Activated CD8-positive, alpha-beta memory T cell treated with anti-CD3 and anti-CD28 coated beads, Interleukin-2, amount 10 ng/mL, durations not matched to agents 7 days and 5 days (primary cell): ENCODE measurements at regions not wholly inside any gene's neighbourhood (a gene's known extent, or its start where the extent isn't known, plus 50 kb on each side); places are given as distances from the start of the nearest gene placed in this dataset.
"Not testable (repeated sequence)": the region's sequence is repeated elsewhere in the genome, so short reads cannot be mapped to it uniquely, and the experiment has no call there.

Experiments
- ATAC-seq: fragments of 150-1000 bp; cut with Tn5 transposase; one replicate; pipeline ENCODE4 v1.10.0; 2021; ENCODE audit warnings: moderate library complexity
- CTCF ChIA-PET: fragments of 350-600 bp; sonication (Branson Sonifier 250); formaldehyde crosslinking; loops from one replicate; lab custom pipeline; 2021; ENCODE audit warnings: antibody characterized with exemption; lab: Charles Lee
- DNase-seq: peaks from one replicate; pipeline ENCODE4 v3.0.0-alpha.2; 2020
- H3K27ac Mint-ChIP-seq: one replicate; pipeline ENCODE4 v1.8.0; 2021; ENCODE audit warnings: mild to moderate bottlenecking, mixed read lengths
- H3K27me3 Mint-ChIP-seq: one replicate; pipeline ENCODE4 v1.8.0; 2021; ENCODE audit warnings: mixed read lengths
- H3K36me3 Mint-ChIP-seq: one replicate; pipeline ENCODE4 v1.8.0; 2021; ENCODE audit warnings: mild to moderate bottlenecking, mixed read lengths
- H3K4me1 Mint-ChIP-seq: one replicate; pipeline ENCODE4 v1.8.0; 2021; ENCODE audit warnings: mixed read lengths
- H3K4me3 Mint-ChIP-seq: one replicate; pipeline ENCODE4 v1.8.0; 2021; ENCODE audit warnings: mild to moderate bottlenecking, moderate library complexity, mixed read lengths
- H3K9me3 Mint-ChIP-seq: one replicate; pipeline ENCODE4 v1.8.0; 2022; ENCODE audit warnings: low read depth, mixed read lengths

GRCh38 chr10:83469728-83470331 lies 669.5 kb upstream of the GHITM start:
- ATAC-seq (no peak), DNase-seq (no peak)
- Mint-ChIP-seq H3K4me3 (no peak overlapping the region), H3K4me1 (no peaks in the 10 kb centered on the region), H3K27ac (no peak overlapping the region), H3K27me3 (no peaks in the 10 kb centered on the region), H3K9me3 (peaks cover 11% of the 10 kb centered on the region), H3K36me3 (no peaks in the 10 kb centered on the region)
- CTCF ChIA-PET = no interaction called here

DNA sequence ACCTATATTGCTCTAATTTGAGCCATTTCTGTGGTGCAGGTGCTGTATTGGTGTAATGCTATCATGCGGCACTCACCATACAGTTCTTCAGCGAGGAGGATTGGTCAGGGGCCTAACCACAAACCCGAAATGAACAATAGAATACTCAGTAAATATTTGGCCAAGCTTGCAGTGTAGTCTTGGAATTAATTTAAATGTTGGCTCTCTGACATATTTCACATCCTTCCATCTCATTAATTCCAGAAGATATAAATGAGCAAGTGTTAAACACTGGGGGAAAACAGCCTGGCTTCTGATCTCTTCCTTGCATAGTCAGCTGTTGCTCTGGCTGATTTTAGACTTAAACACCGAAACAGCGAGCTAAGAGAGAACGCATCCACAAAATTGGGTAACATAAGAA lies 663.1 kb upstream of the GHITM start:
- CTCF ChIA-PET = no interaction called here
- Mint-ChIP-seq H3K4me3 (no peak overlapping the region), H3K9me3 (peaks cover 6% of the 10 kb centered on the region), H3K27ac (no peak overlapping the region), H3K4me1 (no peaks in the 10 kb centered on the region), H3K27me3 (no peaks in the 10 kb centered on the region), H3K36me3 (no peaks in the 10 kb centered on the region)
- ATAC-seq = no peak
- no peak for DNase-seq

DNA sequence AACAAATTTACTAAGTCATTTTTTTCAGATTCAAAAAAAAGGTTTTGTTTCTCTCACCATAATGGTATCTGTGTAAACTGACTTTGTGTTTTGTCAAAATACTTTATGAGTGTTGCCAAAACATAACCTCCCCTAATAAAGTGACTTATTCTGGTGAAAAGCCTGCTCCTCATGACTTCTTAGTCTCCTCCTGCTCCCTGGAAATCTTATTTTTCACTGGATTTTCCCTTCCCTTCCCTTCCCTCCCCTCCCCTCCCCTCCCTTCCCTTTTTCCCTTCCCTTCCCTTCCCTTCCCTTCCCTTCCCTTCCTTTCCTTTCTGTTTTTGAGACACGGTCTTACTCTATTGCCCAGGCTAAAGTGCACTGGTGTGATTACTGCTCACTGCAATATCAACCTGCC lies 650.1 kb upstream of the GHITM start:
- Mint-ChIP-seq H3K4me1 (no peaks in the 10 kb centered on the region), H3K4me3 (no peak overlapping the region), H3K9me3 (no peaks in the 10 kb centered on the region), H3K27me3 (no peaks in the 10 kb centered on the region), H3K27ac (no peak overlapping the region), H3K36me3 (no peaks in the 10 kb centered on the region)
- no peak for DNase-seq
- CTCF ChIA-PET = no interaction called here
- no peak for ATAC-seq

- no peaks in the 10 kb centered on the region for H3K36me3 Mint-ChIP-seq
- ATAC-seq = no peak
- H3K4me1 Mint-ChIP-seq = no peaks in the 10 kb centered on the region
- H3K9me3 Mint-ChIP-seq = no peaks in the 10 kb centered on the region
- no peak overlapping the region for H3K27ac Mint-ChIP-seq
- no peak overlapping the region for H3K4me3 Mint-ChIP-seq
- CTCF ChIA-PET = no interaction called here
- no peak for DNase-seq
- H3K27me3 Mint-ChIP-seq = no peaks in the 10 kb centered on the region
Observed at GRCh38 chr10:83492004-83492403, 647.3 kb upstream of the GHITM start.

- no peak overlapping the region for H3K4me3 Mint-ChIP-seq
- peaks cover 15% of the 10 kb centered on the region for H3K9me3 Mint-ChIP-seq
- no peaks in the 10 kb centered on the region for H3K27me3 Mint-ChIP-seq
- no peak overlapping the region for H3K27ac Mint-ChIP-seq
- ATAC-seq (no peak), DNase-seq (no peak)
- H3K36me3 Mint-ChIP-seq = no peaks in the 10 kb centered on the region
- CTCF ChIA-PET = no interaction called here
- H3K4me1 Mint-ChIP-seq = no peaks in the 10 kb centered on the region
Observed at GRCh38 chr10:83512681-83513080, 626.6 kb upstream of the GHITM start.

DNA sequence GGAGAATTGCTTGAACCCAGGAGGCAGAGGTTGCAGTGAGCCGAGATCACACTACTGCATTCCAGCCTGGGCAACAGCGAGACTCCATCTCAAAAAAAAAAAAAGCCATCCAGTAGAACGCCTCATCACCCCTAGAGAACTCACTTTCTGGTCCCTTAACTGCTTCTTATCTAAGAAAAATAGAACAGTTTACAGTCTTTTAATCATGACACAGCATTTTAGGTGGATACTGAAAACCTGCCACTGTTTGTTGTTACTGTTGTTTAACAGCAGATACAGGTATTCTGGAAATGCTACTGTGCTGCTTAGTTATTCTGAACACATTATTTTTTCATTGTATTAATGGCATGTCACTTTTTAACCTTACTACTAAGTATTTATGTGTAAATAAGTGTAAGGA lies 624.3 kb upstream of the GHITM start:
- CTCF ChIA-PET = no interaction called here
- H3K4me1 Mint-ChIP-seq = no peaks in the 10 kb centered on the region
- peaks cover 17% of the 10 kb centered on the region for H3K9me3 Mint-ChIP-seq
- no peak overlapping the region for H3K4me3 Mint-ChIP-seq
- H3K27me3 Mint-ChIP-seq = no peaks in the 10 kb centered on the region
- ATAC-seq = no peak
- DNase-seq = no peak
- H3K27ac Mint-ChIP-seq = no peak overlapping the region
- no peaks in the 10 kb centered on the region for H3K36me3 Mint-ChIP-seq

DNA sequence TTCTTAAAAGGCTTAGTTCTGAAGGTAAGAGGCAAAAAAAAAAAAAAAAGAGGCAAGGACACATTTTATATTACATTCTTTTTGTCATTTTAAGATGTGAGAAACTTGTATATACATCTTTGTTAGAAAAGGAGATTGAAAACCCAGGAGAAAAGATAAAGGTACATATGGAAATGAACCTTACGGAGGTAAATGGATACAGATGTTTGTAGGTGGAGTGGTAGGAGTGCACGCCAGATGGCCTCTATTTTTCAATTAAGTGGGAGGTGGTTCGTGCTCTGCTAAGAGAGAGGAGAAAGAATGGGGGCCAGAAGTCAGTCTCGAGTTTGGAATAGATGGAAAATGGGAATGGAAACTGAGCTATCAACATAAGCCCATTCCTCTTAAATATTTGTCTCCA lies 622.5 kb upstream of the GHITM start:
- H3K27ac Mint-ChIP-seq = no peak overlapping the region
- no peaks in the 10 kb centered on the region for H3K36me3 Mint-ChIP-seq
- H3K9me3 Mint-ChIP-seq = peaks cover 17% of the 10 kb centered on the region
- no peak overlapping the region for H3K4me3 Mint-ChIP-seq
- no peak for ATAC-seq
- no peaks in the 10 kb centered on the region for H3K27me3 Mint-ChIP-seq
- H3K4me1 Mint-ChIP-seq = no peaks in the 10 kb centered on the region
- no peak for DNase-seq
- CTCF ChIA-PET = no interaction called here

DNA sequence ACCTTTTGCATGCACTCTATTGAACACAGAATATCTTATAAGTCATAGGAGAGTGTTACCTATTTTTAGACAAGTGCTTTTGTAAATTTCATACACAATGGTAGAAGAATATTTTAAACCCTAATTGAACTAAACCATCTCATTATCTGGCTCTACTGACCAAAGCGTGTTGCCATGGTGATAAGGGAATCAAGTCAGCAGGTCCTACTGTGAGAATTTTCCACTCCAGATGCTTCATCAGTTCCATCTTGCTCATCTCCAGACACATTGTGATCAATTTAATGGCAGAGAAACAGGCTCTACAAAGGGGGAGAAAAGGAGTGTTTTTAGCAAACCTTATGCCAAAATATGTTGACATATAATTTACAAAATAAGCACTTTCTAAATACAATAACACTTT lies 621.9 kb upstream of the GHITM start:
- H3K4me1 Mint-ChIP-seq = no peaks in the 10 kb centered on the region
- no peak overlapping the region for H3K4me3 Mint-ChIP-seq
- peaks cover 14% of the 10 kb centered on the region for H3K9me3 Mint-ChIP-seq
- DNase-seq = no peak
- H3K36me3 Mint-ChIP-seq = no peaks in the 10 kb centered on the region
- H3K27ac Mint-ChIP-seq = no peak overlapping the region
- CTCF ChIA-PET = no interaction called here
- no peak for ATAC-seq
- H3K27me3 Mint-ChIP-seq = no peaks in the 10 kb centered on the region

DNA sequence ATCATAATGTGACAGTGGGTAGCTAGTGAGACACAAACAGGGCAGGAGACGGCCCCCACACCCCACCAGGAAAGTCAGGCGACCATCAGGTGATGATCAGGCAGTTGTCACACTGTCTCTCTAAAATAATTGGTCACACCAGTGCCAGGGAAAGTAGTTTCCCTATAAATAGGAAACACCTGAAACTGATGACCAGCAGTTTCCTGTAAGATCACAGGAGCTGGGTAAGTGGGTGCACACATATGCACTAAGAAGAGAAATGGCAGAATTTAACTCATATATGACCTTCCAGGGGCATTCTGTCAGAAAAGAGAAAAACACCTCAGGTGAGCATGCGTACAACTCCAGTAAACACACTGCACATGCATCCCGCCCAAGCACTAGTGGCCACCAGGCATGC lies 620.5 kb upstream of the GHITM start:
- CTCF ChIA-PET = no interaction called here
- DNase-seq (no peak), ATAC-seq (no peak)
- H3K4me1 Mint-ChIP-seq = no peaks in the 10 kb centered on the region
- no peaks in the 10 kb centered on the region for H3K36me3 Mint-ChIP-seq
- no peaks in the 10 kb centered on the region for H3K27me3 Mint-ChIP-seq
- no peak overlapping the region for H3K4me3 Mint-ChIP-seq
- H3K9me3 Mint-ChIP-seq = peaks cover 7% of the 10 kb centered on the region
- no peak overlapping the region for H3K27ac Mint-ChIP-seq

- H3K4me3 Mint-ChIP-seq, ATAC-seq, H3K9me3 Mint-ChIP-seq, H3K4me1 Mint-ChIP-seq, CTCF ChIA-PET, H3K27ac Mint-ChIP-seq, DNase-seq, H3K36me3 Mint-ChIP-seq, H3K27me3 Mint-ChIP-seq: not testable (repeated sequence)
Observed at GRCh38 chr10:83520386-83520785, 618.9 kb upstream of the GHITM start.

- ATAC-seq (no peak), DNase-seq (no peak)
- Mint-ChIP-seq H3K9me3 (peaks cover 3% of the 10 kb centered on the region), H3K4me3 (no peak overlapping the region), H3K27me3 (no peaks in the 10 kb centered on the region), H3K4me1 (no peaks in the 10 kb centered on the region), H3K36me3 (no peaks in the 10 kb centered on the region), H3K27ac (no peak overlapping the region)
- CTCF ChIA-PET = no interaction called here
Observed at GRCh38 chr10:83522456-83522855, 616.9 kb upstream of the GHITM start.

- Mint-ChIP-seq H3K4me1 (no peaks in the 10 kb centered on the region), H3K9me3 (peaks cover 3% of the 10 kb centered on the region), H3K27ac (no peak overlapping the region), H3K27me3 (no peaks in the 10 kb centered on the region), H3K4me3 (no peak overlapping the region), H3K36me3 (no peaks in the 10 kb centered on the region)
- DNase-seq (no peak), ATAC-seq (no peak)
- CTCF ChIA-PET = no interaction called here
Observed at GRCh38 chr10:83522881-83523386, 616.4 kb upstream of the GHITM start.

- no peak overlapping the region for H3K4me3 Mint-ChIP-seq
- ATAC-seq (no peak), DNase-seq (no peak)
- peaks cover 12% of the 10 kb centered on the region for H3K9me3 Mint-ChIP-seq
- H3K27me3 Mint-ChIP-seq = no peaks in the 10 kb centered on the region
- no peak overlapping the region for H3K27ac Mint-ChIP-seq
- CTCF ChIA-PET = no interaction called here
- no peaks in the 10 kb centered on the region for H3K36me3 Mint-ChIP-seq
- no peaks in the 10 kb centered on the region for H3K4me1 Mint-ChIP-seq
Observed at GRCh38 chr10:83527934-83528333, 611.4 kb upstream of the GHITM start.

DNA sequence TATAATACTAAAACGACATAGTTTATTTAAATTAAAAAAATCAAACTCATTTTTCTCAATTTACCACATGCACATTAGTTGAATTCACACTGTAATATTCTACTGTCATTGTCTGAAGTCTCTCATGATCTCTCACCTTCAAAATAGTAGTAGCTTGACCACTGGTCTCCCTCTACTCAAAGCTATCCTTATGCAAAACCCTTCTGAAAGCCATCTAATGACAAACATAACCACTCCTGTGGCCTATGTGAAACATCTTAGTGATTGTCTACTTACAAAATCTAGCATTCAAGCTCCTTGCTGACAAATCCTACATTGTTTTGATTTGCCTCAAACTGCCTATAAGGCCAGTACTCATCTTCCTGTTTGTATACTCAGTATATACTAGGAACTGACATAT lies 606.0 kb upstream of the GHITM start:
- H3K4me3 Mint-ChIP-seq = no peak overlapping the region
- ATAC-seq (no peak), DNase-seq (no peak)
- H3K4me1 Mint-ChIP-seq = no peaks in the 10 kb centered on the region
- CTCF ChIA-PET = no interaction called here
- H3K9me3 Mint-ChIP-seq = peaks cover 7% of the 10 kb centered on the region
- no peaks in the 10 kb centered on the region for H3K36me3 Mint-ChIP-seq
- no peak overlapping the region for H3K27ac Mint-ChIP-seq
- H3K27me3 Mint-ChIP-seq = no peaks in the 10 kb centered on the region

DNA sequence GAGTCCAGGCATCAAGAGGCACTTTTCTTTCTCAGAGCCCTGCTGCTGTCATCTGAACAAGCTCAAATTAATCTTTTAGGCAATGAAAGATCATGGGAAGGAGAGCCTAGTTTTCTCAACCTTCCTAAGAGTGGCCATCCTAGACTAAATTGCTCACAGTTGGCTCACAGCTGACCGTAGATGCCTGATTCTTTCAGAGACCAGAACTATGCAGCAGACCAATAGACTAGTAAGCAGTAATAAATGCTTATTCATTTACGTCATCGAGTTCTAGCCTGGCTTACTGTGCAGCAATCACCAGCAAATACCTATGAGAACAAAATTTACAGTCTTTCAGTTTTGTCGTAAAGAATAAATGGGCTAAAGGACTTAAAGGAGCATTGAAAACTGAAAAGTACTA lies 602.9 kb upstream of the GHITM start:
- DNase-seq = no peak
- H3K27ac Mint-ChIP-seq = no peak overlapping the region
- H3K27me3 Mint-ChIP-seq = no peaks in the 10 kb centered on the region
- ATAC-seq = no peak
- CTCF ChIA-PET = no interaction called here
- no peaks in the 10 kb centered on the region for H3K4me1 Mint-ChIP-seq
- H3K4me3 Mint-ChIP-seq = no peak overlapping the region
- H3K9me3 Mint-ChIP-seq = no peaks in the 10 kb centered on the region
- H3K36me3 Mint-ChIP-seq = no peaks in the 10 kb centered on the region
